ENCODE measurements at regions not wholly inside any gene's neighbourhood (a gene's known extent, or its start where the extent isn't known, plus 50 kb on each side); places are given as distances from the start of the nearest gene placed in this dataset.

GRCh38 chr6:114892211-114892610 lies 549.4 kb upstream of the HS3ST5 start:
- Mint-ChIP-seq H3K27me3 (ENCODE audit: unreplicated experiment) (no peaks in the 10 kb centered on the region), H3K4me3 (ENCODE audit: low read depth, unreplicated experiment) (no peak overlapping the region), H3K36me3 (ENCODE audit: insufficient read depth, unreplicated experiment) (no peaks in the 10 kb centered on the region), H3K9me3 (ENCODE audit: low read depth, unreplicated experiment) (no peaks in the 10 kb centered on the region), H3K27ac (ENCODE audit: unreplicated experiment) (no peak overlapping the region), H3K4me1 (ENCODE audit: low read depth, unreplicated experiment) (no peaks in the 10 kb centered on the region)
- intact Hi-C loops (cut with micrococcal nuclease; ENCODE audit: unreplicated experiment) = no loop called here
- no TSS peak for BruUV-seq (replicated peaks)
- no peak for DNase-seq
- CTCF ChIA-PET = no interaction called here
- no peak for TF ChIP-seq CTCF (IDR thresholded peaks at IDR 0.05; ENCODE audit: unreplicated experiment)

- Mint-ChIP-seq H3K4me3 (ENCODE audit: low read depth, unreplicated experiment) (no peak overlapping the region), H3K36me3 (ENCODE audit: insufficient read depth, unreplicated experiment) (no peaks in the 10 kb centered on the region), H3K27ac (ENCODE audit: unreplicated experiment) (no peak overlapping the region), H3K4me1 (ENCODE audit: low read depth, unreplicated experiment) (no peaks in the 10 kb centered on the region), H3K27me3 (ENCODE audit: unreplicated experiment) (no peaks in the 10 kb centered on the region), H3K9me3 (ENCODE audit: low read depth, unreplicated experiment) (no peaks in the 10 kb centered on the region)
- intact Hi-C loops (cut with micrococcal nuclease; ENCODE audit: unreplicated experiment) = no loop called here
- DNase-seq = no peak
- TF ChIP-seq CTCF (IDR thresholded peaks at IDR 0.05; ENCODE audit: unreplicated experiment) = no peak
- BruUV-seq (replicated peaks) = no TSS peak
- CTCF ChIA-PET = no interaction called here
Measured at GRCh38 chr6:114888241-114888640, 545.4 kb upstream of the HS3ST5 start.

- Mint-ChIP-seq H3K4me1 (ENCODE audit: low read depth, unreplicated experiment) (no peaks in the 10 kb centered on the region), H3K36me3 (ENCODE audit: insufficient read depth, unreplicated experiment) (no peaks in the 10 kb centered on the region), H3K27me3 (ENCODE audit: unreplicated experiment) (no peaks in the 10 kb centered on the region), H3K27ac (ENCODE audit: unreplicated experiment) (no peak overlapping the region), H3K4me3 (ENCODE audit: low read depth, unreplicated experiment) (no peak overlapping the region), H3K9me3 (ENCODE audit: low read depth, unreplicated experiment) (peaks cover 3% of the 10 kb centered on the region)
- no peak for DNase-seq
- no TSS peak for BruUV-seq (replicated peaks)
- CTCF ChIA-PET = no interaction called here
- no peak for TF ChIP-seq CTCF (IDR thresholded peaks at IDR 0.05; ENCODE audit: unreplicated experiment)
- intact Hi-C loops (cut with micrococcal nuclease; ENCODE audit: unreplicated experiment) = no loop called here
Measured at GRCh38 chr6:114886670-114887436, 544.0 kb upstream of the HS3ST5 start.

GRCh38 chr6:114879693-114880092 lies 536.9 kb upstream of the HS3ST5 start:
- H3K36me3 Mint-ChIP-seq (ENCODE audit: insufficient read depth, unreplicated experiment) = no peaks in the 10 kb centered on the region
- CTCF ChIA-PET = no interaction called here
- DNase-seq = no peak
- H3K27me3 Mint-ChIP-seq (ENCODE audit: unreplicated experiment) = no peaks in the 10 kb centered on the region
- no peak overlapping the region for H3K27ac Mint-ChIP-seq (ENCODE audit: unreplicated experiment)
- intact Hi-C loops (cut with micrococcal nuclease; ENCODE audit: unreplicated experiment) = no loop called here
- no peak overlapping the region for H3K4me3 Mint-ChIP-seq (ENCODE audit: low read depth, unreplicated experiment)
- BruUV-seq (replicated peaks) = no TSS peak
- TF ChIP-seq CTCF (IDR thresholded peaks at IDR 0.05; ENCODE audit: unreplicated experiment) = no peak
- no peaks in the 10 kb centered on the region for H3K4me1 Mint-ChIP-seq (ENCODE audit: low read depth, unreplicated experiment)
- H3K9me3 Mint-ChIP-seq (ENCODE audit: low read depth, unreplicated experiment) = peaks cover 10% of the 10 kb centered on the region

Measured in Calu3 (cell line).